ENCODE measurements at regions not wholly inside any gene's neighbourhood (a gene's known extent, or its start where the extent isn't known, plus 50 kb on each side); places are given as distances from the start of the nearest gene placed in this dataset.

- H3K4me2 ChIP-seq (ENCODE audit: unreplicated experiment), result no peak overlapping the region
Measured at GRCh38 chr22:25380122-25380747, 160.8 kb downstream of the CRYBB2 start.

GRCh38 chr22:25382762-25383161 is 163.3 kb downstream of the CRYBB2 start:
- Histone ChIP-seq H3K9me3 (ENCODE audit: low read depth) (no peaks in the 10 kb centered on the region), H3K27ac (no peak overlapping the region), H3K9ac (no peak overlapping the region), H2AFZ (no peak overlapping the region), H3F3A (ENCODE audit: insufficient read depth) (no peaks in the 10 kb centered on the region), H3K4me1 (ENCODE audit: insufficient read depth) (no peaks in the 10 kb centered on the region), H3K4me2 (ENCODE audit: unreplicated experiment) (no peak overlapping the region), H4K20me1 (ENCODE audit: insufficient read depth) (peaks cover 6% of the 10 kb centered on the region; the same call in 1 of the 2 replicates), H3K4me3 (no peak overlapping the region), H3K36me3 (ENCODE audit: low read depth) (no peaks in the 10 kb centered on the region), H3K9me2 (ENCODE audit: insufficient read depth) (no peaks in the 10 kb centered on the region), H3K79me2 (ENCODE audit: insufficient read depth) (peaks cover 16% of the 10 kb centered on the region), H3K27me3 (replicated peaks; ENCODE audit: insufficient read depth) (no peaks in the 10 kb centered on the region)
- in situ Hi-C loops (cut with MboI), result no loop called here
- 87 to 92% methylated on average over 7 of the region's 7 CpGs for WGBS, 2 experiments (ENCODE audit: low coverage in 1 of 2, low lambda C conversion rate in 2 of 2, missing lambda C conversion rate in 2 of 2)
- TF ChIP-seq EZH2phosphoT487 (IDR thresholded peaks at IDR 0.05; ENCODE audit: insufficient read depth, low read depth) (no peak), EZH2 (IDR thresholded peaks at IDR 0.05; ENCODE audit: insufficient read depth, poor library complexity, severe bottlenecking) (no peak)
- no peak for DNase-seq

More at GRCh38 chr22:25380122-25380747, 160.8 kb downstream of the CRYBB2 start:
- 95 to 98% methylated on average over 5 of the region's 5 CpGs for WGBS, 2 experiments (ENCODE audit: low coverage in 1 of 2, low lambda C conversion rate in 2 of 2, missing lambda C conversion rate in 2 of 2)
- Histone ChIP-seq H3K27me3 (replicated peaks; ENCODE audit: insufficient read depth) (no peaks in the 10 kb centered on the region), H3K4me1 (ENCODE audit: insufficient read depth) (no peaks in the 10 kb centered on the region), H3K9me3 (ENCODE audit: low read depth) (no peaks in the 10 kb centered on the region), H3F3A (ENCODE audit: insufficient read depth) (no peaks in the 10 kb centered on the region), H4K20me1 (ENCODE audit: insufficient read depth) (no peaks in the 10 kb centered on the region), H3K27ac (no peak overlapping the region), H2AFZ (no peak overlapping the region), H3K9ac (no peak overlapping the region), H3K4me3 (no peak overlapping the region), H3K79me2 (ENCODE audit: insufficient read depth) (no peaks in the 10 kb centered on the region), H3K9me2 (ENCODE audit: insufficient read depth) (no peaks in the 10 kb centered on the region), H3K36me3 (ENCODE audit: low read depth) (no peaks in the 10 kb centered on the region)
- DNase-seq, result no peak
- TF ChIP-seq EZH2phosphoT487 (IDR thresholded peaks at IDR 0.05; ENCODE audit: insufficient read depth, low read depth) (no peak), EZH2 (IDR thresholded peaks at IDR 0.05; ENCODE audit: insufficient read depth, poor library complexity, severe bottlenecking) (no peak)
- in situ Hi-C loops (cut with MboI), result no loop called here

- no peaks in the 10 kb centered on the region for H3K36me3 ChIP-seq (ENCODE audit: low read depth)
- TF ChIP-seq EZH2phosphoT487 (IDR thresholded peaks at IDR 0.05; ENCODE audit: insufficient read depth, low read depth) (no peak), EZH2 (IDR thresholded peaks at IDR 0.05; ENCODE audit: insufficient read depth, poor library complexity, severe bottlenecking) (no peak)
- no peaks in the 10 kb centered on the region for H3K27me3 ChIP-seq (replicated peaks; ENCODE audit: insufficient read depth)
- no peak overlapping the region for H3K4me2 ChIP-seq (ENCODE audit: unreplicated experiment)
- H2AFZ ChIP-seq, result no peak overlapping the region
- in situ Hi-C loops (cut with MboI), result no loop called here
- DNase-seq, result no peak
- H3K79me2 ChIP-seq (ENCODE audit: insufficient read depth), result peaks cover 20% of the 10 kb centered on the region
- no peaks in the 10 kb centered on the region for H3F3A ChIP-seq (ENCODE audit: insufficient read depth)
- no peak overlapping the region for H3K27ac ChIP-seq
- no peaks in the 10 kb centered on the region for H3K9me2 ChIP-seq (ENCODE audit: insufficient read depth)
- H3K4me3 ChIP-seq, result no peak overlapping the region
- 76 to 79% methylated on average over 15 of the region's 15 CpGs for WGBS, 2 experiments (ENCODE audit: low coverage in 1 of 2, low lambda C conversion rate in 2 of 2, missing lambda C conversion rate in 2 of 2)
- no peaks in the 10 kb centered on the region for H3K9me3 ChIP-seq (ENCODE audit: low read depth)
- H3K4me1 ChIP-seq (ENCODE audit: insufficient read depth), result no peaks in the 10 kb centered on the region
- H4K20me1 ChIP-seq (ENCODE audit: insufficient read depth), result peaks cover 6% of the 10 kb centered on the region; the same call in 1 of the 2 replicates
- no peak overlapping the region for H3K9ac ChIP-seq
Measured at GRCh38 chr22:25383278-25383820, 163.9 kb downstream of the CRYBB2 start.

- no peaks in the 10 kb centered on the region for H3K9me2 ChIP-seq (ENCODE audit: insufficient read depth)
- H3K9ac ChIP-seq, result no peak overlapping the region
- H3K4me2 ChIP-seq (ENCODE audit: unreplicated experiment), result no peak overlapping the region
- peaks cover 6% of the 10 kb centered on the region; the same call in 1 of the 2 replicates for H4K20me1 ChIP-seq (ENCODE audit: insufficient read depth)
- H3K36me3 ChIP-seq (ENCODE audit: low read depth), result no peaks in the 10 kb centered on the region
- H2AFZ ChIP-seq, result no peak overlapping the region
- TF ChIP-seq EZH2phosphoT487 (IDR thresholded peaks at IDR 0.05; ENCODE audit: insufficient read depth, low read depth), result no peak
- TF ChIP-seq EZH2 (IDR thresholded peaks at IDR 0.05; ENCODE audit: insufficient read depth, poor library complexity, severe bottlenecking), result no peak
- peaks cover 25% of the 10 kb centered on the region for H3K79me2 ChIP-seq (ENCODE audit: insufficient read depth)
- H3K27me3 ChIP-seq (replicated peaks; ENCODE audit: insufficient read depth), result no peaks in the 10 kb centered on the region
- H3F3A ChIP-seq (ENCODE audit: insufficient read depth), result no peaks in the 10 kb centered on the region
- in situ Hi-C loops (cut with MboI), result no loop called here
- no peaks in the 10 kb centered on the region for H3K9me3 ChIP-seq (ENCODE audit: low read depth)
- H3K4me1 ChIP-seq (ENCODE audit: insufficient read depth), result no peaks in the 10 kb centered on the region
- WGBS, 2 experiments (ENCODE audit: low coverage in 1 of 2, low lambda C conversion rate in 2 of 2, missing lambda C conversion rate in 2 of 2), result 83 to 84% methylated on average over 18 of the region's 18 CpGs
- DNase-seq, result no peak
- H3K4me3 ChIP-seq, result no peak overlapping the region
- H3K27ac ChIP-seq, result no peak overlapping the region
Measured at GRCh38 chr22:25383892-25384291, 164.5 kb downstream of the CRYBB2 start.

Data from GM23248 (cell line).